Endothelial cell of umbilical vein (primary cell): ENCODE measurements at regions not wholly inside any gene's neighbourhood (a gene's known extent, or its start where the extent isn't known, plus 50 kb on each side); places are given as distances from the start of the nearest gene placed in this dataset.

Experiments
- BruUV-seq: library from RNA; stranded (reverse); fragments of 400-500 nt; replicated peaks from 2 replicates; lab custom pipeline; 2021; lab: Mats Ljungman, UMichigan
- CTCF ChIA-PET: fragments of 300-600, 350-600 bp; sonication (Branson Sonifier 250); formaldehyde crosslinking; loops from one replicate; lab custom pipeline; 2021; ENCODE audit warnings: antibody characterized with exemption, inconsistent platforms; lab: Charles Lee
- POLR2A ChIA-PET: fragments of 300-600, 350-600 bp; sonication (Branson Sonifier 250); formaldehyde crosslinking; loops from one replicate; lab custom pipeline; 2021; ENCODE audit warnings: antibody characterized with exemption, inconsistent platforms; lab: Charles Lee
- DNase-seq: peaks from one replicate; pipeline ENCODE4 v3.0.0-alpha.2; 2011; ENCODE audit warnings: low read depth, low spot score
- FAIRE-seq: peaks from 2 replicates; lab custom pipeline; 2011; peaks lifted over from hg19 to GRCh38; lab: Jason Lieb, UNC
- H2AFZ ChIP-seq: 2 replicates; pipeline ENCODE4 v1.6.0; 2012; ENCODE audit warnings: low read depth, low read length, control low read depth, inconsistent platforms
- H3K27ac ChIP-seq: 2 replicates; pipeline ENCODE4 v1.5.1; 2011; ENCODE audit warnings: low read depth, mild to moderate bottlenecking, control low read depth, low read length, moderate library complexity; ENCODE audit not compliant: insufficient read depth
- H3K27me3 ChIP-seq, 2 experiments: 2 replicates each; pipeline versions ENCODE4 v1.6.0 to v1.6.1; 2011; ENCODE audit warnings: low read length in 2 of 2, mixed read lengths in 1 of 2; ENCODE audit not compliant: control insufficient read depth in 2 of 2, insufficient read depth in 2 of 2
- H3K36me3 ChIP-seq, 2 experiments: 2 replicates in 1 of 2; 3 replicates in 1 of 2; pipeline ENCODE4 v1.5.1; 2011; ENCODE audit warnings: low read length in 2 of 2, mild to moderate bottlenecking in 1 of 2, moderate library complexity in 1 of 2; ENCODE audit not compliant: control insufficient read depth in 2 of 2, insufficient read depth in 2 of 2; ENCODE audit errors: extremely low read depth in 1 of 2
- H3K4me1 ChIP-seq: 3 replicates; pipeline ENCODE4 v1.5.1; 2011; ENCODE audit warnings: mild to moderate bottlenecking, low read length; ENCODE audit not compliant: control insufficient read depth, insufficient read depth; ENCODE audit errors: extremely low read depth
- H3K4me2 ChIP-seq: 2 replicates; pipeline ENCODE4 v1.6.1; 2011; ENCODE audit warnings: low read length, control low read depth, mixed read lengths; ENCODE audit not compliant: insufficient read depth
- H3K4me3 ChIP-seq, 3 experiments: fragments of 200-600 bp in 1 of 3; sonication (generic), shearing (Covaris generic) in 1 of 3; replicated peaks in 1 of 3; 2 replicates each; pipeline ENCODE4 v1.5.1; 2011 to 2016; ENCODE audit warnings: control low read depth in 3 of 3, low read length in 3 of 3, mild to moderate bottlenecking in 2 of 3, inconsistent platforms in 1 of 3, low read depth in 1 of 3, moderate library complexity in 1 of 3; ENCODE audit not compliant: insufficient read depth in 1 of 3
- H3K79me2 ChIP-seq: 2 replicates; pipeline ENCODE4 v1.6.0; 2012; ENCODE audit warnings: low read length, inconsistent platforms; ENCODE audit not compliant: control insufficient read depth, insufficient read depth
- H3K9ac ChIP-seq: replicated peaks from 2 replicates; pipeline ENCODE3; 2011; ENCODE audit warnings: low read length, control low read depth; ENCODE audit not compliant: insufficient read depth; ENCODE audit errors: extremely low read depth
- H3K9me1 ChIP-seq: replicated peaks from 3 replicates; pipeline ENCODE4 v1.6.0; 2011; ENCODE audit warnings: mild to moderate bottlenecking, low read length; ENCODE audit not compliant: control insufficient read depth, insufficient read depth; ENCODE audit errors: extremely low read depth
- H3K9me3 ChIP-seq: replicated peaks from 2 replicates; pipeline ENCODE4 v1.5.1; 2012; ENCODE audit warnings: low read length, inconsistent platforms; ENCODE audit not compliant: control insufficient read depth, insufficient read depth
- H4K20me1 ChIP-seq: replicated peaks from 2 replicates; pipeline ENCODE3; 2011; ENCODE audit warnings: mild to moderate bottlenecking, low read length; ENCODE audit not compliant: control insufficient read depth, insufficient read depth; ENCODE audit errors: extremely low read depth
- EZH2 ChIP-seq: IDR thresholded peaks from 2 replicates; pipeline ENCODE4 v1.6.1; 2012; ENCODE audit warnings: borderline replicate concordance, low read depth, mild to moderate bottlenecking, moderate library complexity, low read length, inconsistent platforms; ENCODE audit not compliant: severe bottlenecking
- FOS ChIP-seq: IDR thresholded peaks from 2 replicates; pipeline ENCODE4 v1.6.1; 2011; ENCODE audit warnings: mild to moderate bottlenecking, low read length, moderate library complexity, borderline replicate concordance; ENCODE audit not compliant: insufficient read depth
- GATA2 ChIP-seq: IDR thresholded peaks from 2 replicates; pipeline ENCODE4 v1.7.0; 2011; ENCODE audit warnings: low read depth, mild to moderate bottlenecking, moderate library complexity, mixed read lengths, low read length; ENCODE audit not compliant: insufficient read length, insufficient read depth
- JUN ChIP-seq: IDR thresholded peaks from 2 replicates; pipeline ENCODE4 v1.6.1; 2011; ENCODE audit warnings: borderline replicate concordance, low read depth; ENCODE audit not compliant: insufficient read length, insufficient read depth
- MYC ChIP-seq: IDR thresholded peaks from one replicate; pipeline ENCODE4 v1.6.1; 2011; ENCODE audit warnings: mild to moderate bottlenecking, low read depth, low read length
- POLR2A ChIP-seq: IDR thresholded peaks from 2 replicates; pipeline ENCODE4 v1.6.1; 2012; ENCODE audit warnings: low read depth, mild to moderate bottlenecking, control low read depth, low read length
- POLR2AphosphoS5 ChIP-seq: IDR thresholded peaks from 2 replicates; pipeline ENCODE4 v1.6.1; 2012; ENCODE audit warnings: low read depth, mild to moderate bottlenecking, control low read depth, low read length, moderate library complexity; ENCODE audit not compliant: insufficient read depth
- dilution Hi-C: fragments of 300-500 bp; cut with MboI; formaldehyde crosslinking; loops from one replicate; pipeline ENCODE4 v1.15.0; 2019; ENCODE audit warnings: low sequenced_read_pairs; ENCODE audit not compliant: extremely low pct_ligation_motif_present
- intact Hi-C: fragments of 100-400 bp; cut with micrococcal nuclease; formaldehyde crosslinking; loops from one replicate; pipeline ENCODE4 v1.10.0; 2022
- TF ChIP-seq, protein P1 (sequence below), 2 donors: IDR thresholded peaks; 1 replicate in 1 of 2; 2 replicates in 1 of 2; pipeline ENCODE4 v1.5.1; 2011; ENCODE audit warnings: low read length in 2 of 2, mild to moderate bottlenecking in 2 of 2, moderate library complexity in 2 of 2, control low read depth in 1 of 2, inconsistent platforms in 1 of 2, low read depth in 1 of 2; ENCODE audit not compliant: insufficient read depth in 1 of 2; ENCODE audit errors: extremely low read depth in 1 of 2
- TF ChIP-seq, protein P2 (sequence below): IDR thresholded peaks from 2 replicates; pipeline ENCODE4 v1.6.1; 2011; ENCODE audit not compliant: insufficient read depth, insufficient read length

DNA sequence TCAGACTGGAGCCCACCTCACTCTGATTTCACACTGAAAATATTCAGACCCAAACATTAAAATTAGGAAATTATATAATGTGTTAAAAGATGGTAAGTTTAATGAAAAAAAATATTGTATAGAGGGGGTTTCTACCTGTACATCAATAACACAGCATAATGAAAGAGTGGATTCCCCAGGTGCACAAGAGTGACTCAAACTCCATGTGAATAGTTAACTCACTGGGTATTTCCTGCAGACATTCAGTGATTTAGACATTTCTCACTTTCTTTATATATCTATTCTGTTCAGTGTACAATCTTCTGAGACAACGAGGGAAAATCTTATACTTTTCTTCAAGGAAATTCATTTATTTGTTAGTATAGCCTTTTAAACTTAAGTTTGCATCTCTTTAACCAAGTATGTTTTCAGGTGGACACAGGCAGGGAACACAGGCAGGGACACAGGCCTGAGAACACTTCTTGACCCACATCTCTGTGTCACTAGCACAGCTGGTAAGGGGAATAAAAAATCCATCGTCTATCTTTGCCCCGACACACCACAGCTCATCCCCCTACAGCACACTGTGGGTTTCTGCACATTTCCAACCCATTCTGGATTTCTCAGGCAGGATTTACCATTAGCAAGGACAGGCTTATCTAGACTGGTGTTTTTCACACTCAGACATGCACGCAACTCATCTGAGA, 525.5 kb upstream of the BOD1L1 start:
- H3K4me1 ChIP-seq, result no peaks in the 10 kb centered on the region
- no peaks in the 10 kb centered on the region for H4K20me1 ChIP-seq
- H3K9me1 ChIP-seq, result no peaks in the 10 kb centered on the region
- intact Hi-C loops (no loop called here), dilution Hi-C loops (no loop called here)
- no peak overlapping the region for H3K4me2 ChIP-seq
- no peaks in the 10 kb centered on the region for H3K36me3 ChIP-seq
- no peak overlapping the region for H3K9ac ChIP-seq
- no peak for DNase-seq
- H3K27ac ChIP-seq, result no peak overlapping the region
- TF ChIP-seq GATA2 (no peak), POLR2A (no peak), JUN (no peak), POLR2AphosphoS5 (no peak), EZH2 (no peak), MYC (no peak), FOS (no peak)
- TF ChIP-seq, protein P1, sequence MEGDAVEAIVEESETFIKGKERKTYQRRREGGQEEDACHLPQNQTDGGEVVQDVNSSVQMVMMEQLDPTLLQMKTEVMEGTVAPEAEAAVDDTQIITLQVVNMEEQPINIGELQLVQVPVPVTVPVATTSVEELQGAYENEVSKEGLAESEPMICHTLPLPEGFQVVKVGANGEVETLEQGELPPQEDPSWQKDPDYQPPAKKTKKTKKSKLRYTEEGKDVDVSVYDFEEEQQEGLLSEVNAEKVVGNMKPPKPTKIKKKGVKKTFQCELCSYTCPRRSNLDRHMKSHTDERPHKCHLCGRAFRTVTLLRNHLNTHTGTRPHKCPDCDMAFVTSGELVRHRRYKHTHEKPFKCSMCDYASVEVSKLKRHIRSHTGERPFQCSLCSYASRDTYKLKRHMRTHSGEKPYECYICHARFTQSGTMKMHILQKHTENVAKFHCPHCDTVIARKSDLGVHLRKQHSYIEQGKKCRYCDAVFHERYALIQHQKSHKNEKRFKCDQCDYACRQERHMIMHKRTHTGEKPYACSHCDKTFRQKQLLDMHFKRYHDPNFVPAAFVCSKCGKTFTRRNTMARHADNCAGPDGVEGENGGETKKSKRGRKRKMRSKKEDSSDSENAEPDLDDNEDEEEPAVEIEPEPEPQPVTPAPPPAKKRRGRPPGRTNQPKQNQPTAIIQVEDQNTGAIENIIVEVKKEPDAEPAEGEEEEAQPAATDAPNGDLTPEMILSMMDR (IDR thresholded peaks at IDR 0.05; ENCODE audit: extremely low read depth in 1 of 2, insufficient read depth in 1 of 2, low read depth in 1 of 2, low read length in 2 of 2), result no peak
- TF ChIP-seq, protein P2, sequence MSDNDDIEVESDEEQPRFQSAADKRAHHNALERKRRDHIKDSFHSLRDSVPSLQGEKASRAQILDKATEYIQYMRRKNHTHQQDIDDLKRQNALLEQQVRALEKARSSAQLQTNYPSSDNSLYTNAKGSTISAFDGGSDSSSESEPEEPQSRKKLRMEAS, result no peak
- ChIA-PET POLR2A (no interaction called here), CTCF (interaction anchor here (0.8 kb wide), 1 partner anchor 10 kb away, joined by 3 read pairs; no protein-coding TSS in a partner anchor)
- FAIRE-seq, result no peak
- peaks cover 6 to 8% of the 10 kb centered on the region in 2 experiments for H3K27me3 ChIP-seq
- H3K9me3 ChIP-seq, result no peaks in the 10 kb centered on the region
- no peak overlapping the region for H2AFZ ChIP-seq
- H3K79me2 ChIP-seq, result no peaks in the 10 kb centered on the region
- BruUV-seq, result no TSS peak
- no peak overlapping the region for H3K4me3 ChIP-seq
